Endodermal cell (in vitro differentiated cells): ENCODE measurements at regions not wholly inside any gene's neighbourhood (a gene's known extent, or its start where the extent isn't known, plus 50 kb on each side); places are given as distances from the start of the nearest gene placed in this dataset.

ENCODE experiments used
- DNase-seq: peaks from one replicate; pipeline ENCODE4 v3.0.0-alpha.2; 2017
- H3K27ac ChIP-seq: 2 replicates; pipeline ENCODE4 v1.5.1; 2013; ENCODE audit warnings: mild to moderate bottlenecking, low read depth, low read length, moderate library complexity
- H3K27me3 ChIP-seq: 2 replicates; pipeline ENCODE4 v1.6.1; 2013; ENCODE audit warnings: mild to moderate bottlenecking, low read length, moderate library complexity; ENCODE audit not compliant: insufficient read depth, control insufficient read depth, poor library complexity, severe bottlenecking
- H3K36me3 ChIP-seq: 2 replicates; pipeline ENCODE4 v1.7.0; 2013; ENCODE audit warnings: mild to moderate bottlenecking, low read length, moderate library complexity; ENCODE audit not compliant: control insufficient read depth, insufficient read depth
- H3K4me1 ChIP-seq: one replicate; pipeline ENCODE4 v1.7.0; 2013; ENCODE audit warnings: low read length; ENCODE audit not compliant: control insufficient read depth, insufficient read depth
- H3K4me3 ChIP-seq: 2 replicates; pipeline ENCODE4 v1.5.1; 2013; ENCODE audit warnings: mild to moderate bottlenecking, low read length, moderate library complexity
- H3K9ac ChIP-seq: 2 replicates; pipeline ENCODE4 v1.6.1; 2013; ENCODE audit warnings: mild to moderate bottlenecking, low read length, moderate library complexity; ENCODE audit not compliant: poor library complexity, severe bottlenecking; ENCODE audit errors: extremely low read depth
- H3K9me3 ChIP-seq: 2 replicates; pipeline ENCODE4 v1.6.1; 2013; ENCODE audit warnings: mild to moderate bottlenecking, low read length, moderate library complexity; ENCODE audit not compliant: control insufficient read depth
- H3K27ac Mint-ChIP-seq: 2 replicates; pipeline ENCODE4 v1.8.0; 2020; ENCODE audit warnings: mixed read lengths
- H3K27me3 Mint-ChIP-seq: 2 replicates; pipeline ENCODE4 v1.8.0; 2021; ENCODE audit warnings: mild to moderate bottlenecking, mixed read lengths; ENCODE audit not compliant: insufficient read depth
- H3K36me3 Mint-ChIP-seq: 2 replicates; pipeline ENCODE4 v1.8.0; 2020; ENCODE audit warnings: low read depth, mixed read lengths
- H3K4me1 Mint-ChIP-seq: 2 replicates; pipeline ENCODE4 v1.8.0; 2020; ENCODE audit warnings: mixed read lengths
- H3K4me3 Mint-ChIP-seq: 2 replicates; pipeline ENCODE4 v1.8.0; 2020; ENCODE audit warnings: mild to moderate bottlenecking, moderate library complexity, mixed read lengths
- H3K9me3 Mint-ChIP-seq: 2 replicates; pipeline ENCODE4 v1.8.0; 2020; ENCODE audit warnings: mild to moderate bottlenecking, mixed read lengths
- CTCF ChIP-seq: fragments of 200-600 bp; sonication (generic); conservative IDR thresholded peaks from 2 replicates; pipeline ENCODE4 v1.5.0; 2021; ENCODE audit warnings: antibody characterized with exemption, mild to moderate bottlenecking
- WGBS, 2 experiments: methylation state at CpG; one replicate each; pipeline versions ENCODE4 v1.1.5 to v1.1.7; 2013; ENCODE audit warnings: missing lambda C conversion rate in 2 of 2, mixed read lengths in 1 of 2; ENCODE audit not compliant: insufficient coverage in 1 of 2, insufficient read length in 1 of 2; 5-methylcytosine and 5-hydroxymethylcytosine counted together

GRCh38 chr22:47618180-47619010 is 855.9 kb downstream of the TBC1D22A start:
- Mint-ChIP-seq H3K36me3 (no peaks in the 10 kb centered on the region), H3K27me3 (peaks cover 5% of the 10 kb centered on the region), H3K4me3 (no peak overlapping the region), H3K4me1 (no peaks in the 10 kb centered on the region), H3K9me3 (peaks cover 72% of the 10 kb centered on the region), H3K27ac (no peak overlapping the region)
- DNase-seq: peak; percentile 61
- Histone ChIP-seq H3K9ac (no peak overlapping the region), H3K27me3 (no peaks in the 10 kb centered on the region), H3K4me3 (no peak overlapping the region), H3K36me3 (no peaks in the 10 kb centered on the region), H3K9me3 (peaks cover 10% of the 10 kb centered on the region), H3K4me1 (no peaks in the 10 kb centered on the region), H3K27ac (no peak overlapping the region)
- TF ChIP-seq CTCF: no peak
- 78 to 79% methylated on average over 14 to 23 of the region's 23 CpGs for WGBS, 2 experiments

GRCh38 chr22:47617186-47617585 is 854.7 kb downstream of the TBC1D22A start:
- H3K9me3 ChIP-seq: peaks cover 10% of the 10 kb centered on the region
- no peak overlapping the region for H3K27ac ChIP-seq
- DNase-seq: no peak
- TF ChIP-seq CTCF: no peak
- no peak overlapping the region for H3K4me3 ChIP-seq
- H3K36me3 Mint-ChIP-seq: no peaks in the 10 kb centered on the region
- no peaks in the 10 kb centered on the region for H3K27me3 ChIP-seq
- no peak overlapping the region for H3K4me3 Mint-ChIP-seq
- peaks cover 5% of the 10 kb centered on the region for H3K27me3 Mint-ChIP-seq
- H3K27ac Mint-ChIP-seq: no peak overlapping the region
- peaks cover 75% of the 10 kb centered on the region for H3K9me3 Mint-ChIP-seq
- H3K9ac ChIP-seq: no peak overlapping the region
- no peaks in the 10 kb centered on the region for H3K36me3 ChIP-seq
- H3K4me1 Mint-ChIP-seq: no peaks in the 10 kb centered on the region
- 76% methylated on average over 3 of the region's 3 CpGs; no CpG with 5 or more reads in 1 of the 2 experiments for WGBS, 2 experiments
- H3K4me1 ChIP-seq: no peaks in the 10 kb centered on the region

- Histone ChIP-seq H3K36me3 (no peaks in the 10 kb centered on the region), H3K27me3 (no peaks in the 10 kb centered on the region), H3K27ac (no peak overlapping the region), H3K9me3 (peaks cover 10% of the 10 kb centered on the region), H3K4me1 (no peaks in the 10 kb centered on the region), H3K4me3 (no peak overlapping the region), H3K9ac (no peak overlapping the region)
- 84 to 92% methylated on average over 9 to 11 of the region's 11 CpGs for WGBS, 2 experiments
- no peaks in the 10 kb centered on the region for H3K4me1 Mint-ChIP-seq
- peaks cover 75% of the 10 kb centered on the region for H3K9me3 Mint-ChIP-seq
- peaks cover 4% of the 10 kb centered on the region for H3K27me3 Mint-ChIP-seq
- no peaks in the 10 kb centered on the region for H3K36me3 Mint-ChIP-seq
- no peak overlapping the region for H3K4me3 Mint-ChIP-seq
- no peak overlapping the region for H3K27ac Mint-ChIP-seq
- TF ChIP-seq CTCF: no peak
- peak; percentile 17 for DNase-seq
Measured at GRCh38 chr22:47616396-47617020, 854.1 kb downstream of the TBC1D22A start.
